ENCODE measurements at regions not wholly inside any gene's neighbourhood (a gene's known extent, or its start where the extent isn't known, plus 50 kb on each side); places are given as distances from the start of the nearest gene placed in this dataset.

- no peak for DNase-seq (ENCODE audit: low spot score)
- no peak for TF ChIP-seq CTCF (IDR thresholded peaks at IDR 0.05; ENCODE audit: extremely low read depth, missing control alignments)
These were observed 96.7 kb downstream of the HTR5A start for GRCh38 chr7:155166673-155167370.

- TF ChIP-seq CTCF (IDR thresholded peaks at IDR 0.05; ENCODE audit: extremely low read depth, missing control alignments), result no peak
- DNase-seq (ENCODE audit: low spot score), result no peak
These were observed 97.7 kb downstream of the HTR5A start for GRCh38 chr7:155167706-155168365.

- TF ChIP-seq CTCF (IDR thresholded peaks at IDR 0.05; ENCODE audit: extremely low read depth, missing control alignments), result no peak
- DNase-seq (ENCODE audit: low spot score), result no peak
These were observed 98.7 kb downstream of the HTR5A start for GRCh38 chr7:155168597-155169480.

GRCh38 chr7:155169498-155170065 is 99.5 kb downstream of the HTR5A start:
- no peak for TF ChIP-seq CTCF (IDR thresholded peaks at IDR 0.05; ENCODE audit: extremely low read depth, missing control alignments)
- no peak for DNase-seq (ENCODE audit: low spot score)

GRCh38 chr7:155170331-155170730 is 100.2 kb downstream of the HTR5A start:
- no peak for TF ChIP-seq CTCF (IDR thresholded peaks at IDR 0.05; ENCODE audit: extremely low read depth, missing control alignments)
- no peak for DNase-seq (ENCODE audit: low spot score)

GRCh38 chr7:155172141-155172540 is 102.0 kb downstream of the HTR5A start:
- TF ChIP-seq CTCF (IDR thresholded peaks at IDR 0.05; ENCODE audit: extremely low read depth, missing control alignments), result no peak
- DNase-seq (ENCODE audit: low spot score), result no peak

Measured in GM20000 (cell line).